NCI-H1092 (cell line): ENCODE measurements at regions not wholly inside any gene's neighbourhood (a gene's known extent, or its start where the extent isn't known, plus 50 kb on each side); places are given as distances from the start of the nearest gene placed in this dataset.

Experiments
- DNase-seq: peaks from one replicate; lab custom pipeline; 2025; lab: John Stamatoyannopoulos, UW

GRCh38 chr2:4844881-4845280 is 847.3 kb upstream of the SOX11 start:
- DNase-seq: no peak

- no peak for DNase-seq
Measured at GRCh38 chr2:4862031-4862430, 830.2 kb upstream of the SOX11 start.

GRCh38 chr2:4866198-4866597 is 826.0 kb upstream of the SOX11 start:
- no peak for DNase-seq

GRCh38 chr2:4868466-4868865 is 823.7 kb upstream of the SOX11 start:
- DNase-seq: no peak

GRCh38 chr2:4869154-4869553 is 823.0 kb upstream of the SOX11 start:
- no peak for DNase-seq

GRCh38 chr2:4873364-4873763 is 818.8 kb upstream of the SOX11 start:
- no peak for DNase-seq

GRCh38 chr2:4873876-4874593 is 818.1 kb upstream of the SOX11 start:
- DNase-seq: no peak

- no peak for DNase-seq
Measured at GRCh38 chr2:4882421-4882820, 809.8 kb upstream of the SOX11 start.

GRCh38 chr2:4882941-4883340 is 809.2 kb upstream of the SOX11 start:
- no peak for DNase-seq

GRCh38 chr2:4883375-4883774 is 808.8 kb upstream of the SOX11 start:
- DNase-seq: no peak

GRCh38 chr2:4884117-4884571 is 808.0 kb upstream of the SOX11 start:
- no peak for DNase-seq

- no peak for DNase-seq
Measured at GRCh38 chr2:4891394-4891793, 800.8 kb upstream of the SOX11 start.

GRCh38 chr2:4895371-4895770 is 796.8 kb upstream of the SOX11 start:
- DNase-seq: no peak

- DNase-seq: no peak
Measured at GRCh38 chr2:4898706-4899105, 793.5 kb upstream of the SOX11 start.

- no peak for DNase-seq
Measured at GRCh38 chr2:4900242-4900641, 791.9 kb upstream of the SOX11 start.

- no peak for DNase-seq
Measured at GRCh38 chr2:4900861-4901770, 791.1 kb upstream of the SOX11 start.

- DNase-seq: no peak
Measured at GRCh38 chr2:4903656-4904348, 788.4 kb upstream of the SOX11 start.

GRCh38 chr2:4908461-4908860 is 783.7 kb upstream of the SOX11 start:
- DNase-seq: no peak

- DNase-seq: no peak
Measured at GRCh38 chr2:4909346-4910009, 782.7 kb upstream of the SOX11 start.

- no peak for DNase-seq
Measured at GRCh38 chr2:4914036-4914435, 778.1 kb upstream of the SOX11 start.

- no peak for DNase-seq
Measured at GRCh38 chr2:4914551-4914950, 777.6 kb upstream of the SOX11 start.

- DNase-seq: no peak
Measured at GRCh38 chr2:4915357-4915756, 776.8 kb upstream of the SOX11 start.
